ENCODE measurements at regions not wholly inside any gene's neighbourhood (a gene's known extent, or its start where the extent isn't known, plus 50 kb on each side); places are given as distances from the start of the nearest gene placed in this dataset.

GRCh38 chr3:135460273-135460672, 505.3 kb upstream of the PPP2R3A start:
- H3K27me3 ChIP-seq (ENCODE audit: control insufficient read depth in 2 of 2, insufficient read depth in 2 of 2, low read length in 2 of 2): peaks cover 0 to 8% of the 10 kb centered on the region in 2 experiments; a peak in 3 of 5 replicates
- H3K4me1 ChIP-seq (replicated peaks in 1 of 2; ENCODE audit: control insufficient read depth in 2 of 2, insufficient read depth in 2 of 2, low read length in 2 of 2): no peaks in the 10 kb centered on the region
- no peaks in the 10 kb centered on the region for H3K9me1 ChIP-seq (ENCODE audit: control insufficient read depth, insufficient read depth, low read length)
- H3K36me3 ChIP-seq (ENCODE audit: control insufficient read depth, insufficient read depth, low read length): no peaks in the 10 kb centered on the region
- CTCF ChIA-PET (ENCODE audit: low intra/inter-chr PET ratio): no interaction called here
- TF ChIP-seq CREB1 (IDR thresholded peaks at IDR 0.05): no peak
- TF ChIP-seq CREB1 (CRISPR knock-in tag; IDR thresholded peaks at IDR 0.05): no peak
- BruUV-seq (replicated peaks): no TSS peak
- no peak overlapping the region for H2AFZ ChIP-seq (ENCODE audit: low read depth, low read length)
- FAIRE-seq (no peak), ATAC-seq (no peak), DNase-seq (ENCODE audit: extremely low read depth in 1 of 4, low spot score in 3 of 4) (no peak)
- H3K79me2 ChIP-seq (ENCODE audit: control insufficient read depth, insufficient read depth, low read length): no peaks in the 10 kb centered on the region
- POLR2A ChIA-PET: no interaction called here
- H3K9ac ChIP-seq (ENCODE audit: insufficient read depth in 1 of 2, low read depth in 2 of 2, low read length in 2 of 2): no peak overlapping the region
- H3K9me3 ChIP-seq (replicated peaks; ENCODE audit: control insufficient read depth, insufficient read depth, low read depth, low read length): no peaks in the 10 kb centered on the region
- H3K4me2 ChIP-seq (ENCODE audit: insufficient read depth, low read length): no peak overlapping the region
- H4K20me1 ChIP-seq (replicated peaks; ENCODE audit: control insufficient read depth, insufficient read depth, low read length): no peaks in the 10 kb centered on the region
- H3K27ac ChIP-seq (ENCODE audit: extremely low read depth, low read depth, low read length): no peak overlapping the region
- intact Hi-C loops (cut with micrococcal nuclease) (no loop called here), in situ Hi-C loops (cut with MboI) (no loop called here)
- 0% methylated on average over 1 of the region's 1 CpG for WGBS (ENCODE audit: insufficient coverage, low coverage, missing lambda C conversion rate)
- no peak overlapping the region for H3K4me3 ChIP-seq

GRCh38 chr3:135471911-135472310, 493.6 kb upstream of the PPP2R3A start:
- DNase-seq (ENCODE audit: extremely low read depth in 1 of 4, low spot score in 3 of 4): no peak
- Histone ChIP-seq H3K36me3 (ENCODE audit: control insufficient read depth, insufficient read depth, low read length) (no peaks in the 10 kb centered on the region), H3K9me1 (ENCODE audit: control insufficient read depth, insufficient read depth, low read length) (no peaks in the 10 kb centered on the region), H2AFZ (ENCODE audit: low read depth, low read length) (no peak overlapping the region), H3K4me3 (no peak overlapping the region), H3K4me2 (ENCODE audit: insufficient read depth, low read length) (no peak overlapping the region), H3K27me3 (ENCODE audit: control insufficient read depth in 2 of 2, insufficient read depth in 2 of 2, low read length in 2 of 2) (no peaks in the 10 kb centered on the region), H3K27ac (ENCODE audit: extremely low read depth, low read depth, low read length) (no peak overlapping the region), H3K9ac (ENCODE audit: insufficient read depth in 1 of 2, low read depth in 2 of 2, low read length in 2 of 2) (no peak overlapping the region), H3K79me2 (ENCODE audit: control insufficient read depth, insufficient read depth, low read length) (no peaks in the 10 kb centered on the region), H3K9me3 (replicated peaks; ENCODE audit: control insufficient read depth, insufficient read depth, low read depth, low read length) (no peaks in the 10 kb centered on the region), H4K20me1 (replicated peaks; ENCODE audit: control insufficient read depth, insufficient read depth, low read length) (no peaks in the 10 kb centered on the region), H3K4me1 (replicated peaks in 1 of 2; ENCODE audit: control insufficient read depth in 2 of 2, insufficient read depth in 2 of 2, low read length in 2 of 2) (no peaks in the 10 kb centered on the region)
- FAIRE-seq: no peak
- intact Hi-C loops (cut with micrococcal nuclease): no loop called here
- ChIA-PET CTCF (ENCODE audit: low intra/inter-chr PET ratio) (no interaction called here), POLR2A (no interaction called here)
- no TSS peak for BruUV-seq (replicated peaks)
- in situ Hi-C loops (cut with MboI): no loop called here
- ATAC-seq: no peak
- 0% methylated on average over 1 of the region's 1 CpG for WGBS (ENCODE audit: insufficient coverage, low coverage, missing lambda C conversion rate)
- no peak for TF ChIP-seq FOXJ2 (tag; IDR thresholded peaks at IDR 0.05)
- no peak for TF ChIP-seq PHB (CRISPR knock-in tag; IDR thresholded peaks at IDR 0.05)
- no peak for TF ChIP-seq RAD51 (IDR thresholded peaks at IDR 0.05; ENCODE audit: borderline replicate concordance, low read depth)
- no peak for TF ChIP-seq ATF7 (IDR thresholded peaks at IDR 0.05)
- TF ChIP-seq SMARCE1 (IDR thresholded peaks at IDR 0.05): no peak
- TF ChIP-seq MECOM (CRISPR knock-in tag; IDR thresholded peaks at IDR 0.05): no peak
- no peak for TF ChIP-seq RERE (CRISPR knock-in tag; IDR thresholded peaks at IDR 0.05; ENCODE audit: borderline replicate concordance)

Measured in K562 (cell line).